Left lung (tissue), 4 donors: ENCODE measurements at regions not wholly inside any gene's neighbourhood (a gene's known extent, or its start where the extent isn't known, plus 50 kb on each side); places are given as distances from the start of the nearest gene placed in this dataset.
"Not testable (repeated sequence)": the region's sequence is repeated elsewhere in the genome, so short reads cannot be mapped to it uniquely, and the experiment has no call there.

Source experiments
- ATAC-seq: fragments of 200-7000 bp; cut with Tn5 transposase; one replicate; pipeline ENCODE4 v1.9.1; 2020; ENCODE audit warnings: moderate library complexity
- DNase-seq, 4 donors: peaks; one replicate each; pipeline ENCODE4 v3.0.0-alpha.2; 2013 to 2020
- H3K27ac ChIP-seq, 2 donors: fragments of 200-600 bp; sonication (generic) in 1 of 2; one replicate each; pipeline versions ENCODE4 v1.5.0 to v1.8.0; 2020 to 2021
- H3K27me3 ChIP-seq, 2 donors: fragments of 200-600 bp; sonication (generic) in 1 of 2; one replicate each; pipeline versions ENCODE4 v1.5.0 to v1.8.0; 2020 to 2021
- H3K36me3 ChIP-seq, 2 donors: fragments of 200-600 bp; sonication (generic) in 1 of 2; one replicate each; pipeline versions ENCODE4 v1.5.0 to v1.8.0; 2020 to 2021
- H3K4me1 ChIP-seq, 2 donors: fragments of 200-600 bp; one replicate each; pipeline ENCODE4 v1.8.0; 2021
- H3K4me3 ChIP-seq, 2 donors: fragments of 200-600 bp; sonication (generic) in 1 of 2; one replicate each; pipeline versions ENCODE4 v1.5.0 to v1.8.0; 2020 to 2021; ENCODE audit warnings: mild to moderate bottlenecking in 1 of 2
- H3K9me3 ChIP-seq, 2 donors: fragments of 200-600 bp; sonication (generic) in 1 of 2; one replicate each; pipeline versions ENCODE4 v1.5.0 to v1.8.0; 2020 to 2021
- intact Hi-C, 2 donors: fragments of 100-400 bp; cut with DNase I; formaldehyde crosslinking; loops; one replicate each; pipeline versions ENCODE4 v1.11.2 to v1.14.2; 2022
- donor health status: DM: no; HTN: yes; CAD: no.
- donor health status: DM: no; HTN: no; CAD: no.

DNA sequence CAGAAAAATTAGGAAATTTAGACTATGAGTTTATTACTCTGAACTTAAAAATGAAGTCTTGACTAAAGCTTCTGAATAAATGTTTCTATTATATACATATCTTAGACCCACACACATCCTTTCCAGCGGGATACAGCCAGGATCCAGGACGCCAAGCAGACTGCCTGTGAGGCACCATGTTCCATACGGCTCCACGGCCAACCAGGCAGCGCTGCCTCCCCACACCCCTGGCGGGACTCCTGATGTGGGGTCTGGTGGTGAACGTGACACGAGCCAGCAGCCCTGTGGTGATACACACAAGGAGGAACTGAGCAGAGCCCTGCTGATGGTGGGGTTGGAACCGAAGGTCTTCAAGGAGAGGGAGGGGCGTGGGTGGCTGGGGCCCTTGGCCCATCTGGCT, 59.8 kb upstream of the TNK2 start:
- H3K27ac ChIP-seq, intact Hi-C loops, H3K9me3 ChIP-seq, H3K27me3 ChIP-seq, H3K4me3 ChIP-seq, H3K4me1 ChIP-seq, ATAC-seq: not testable (repeated sequence)
- H3K36me3 ChIP-seq, result peaks cover 0 to 79% of the 10 kb centered on the region in 2 donors
- DNase-seq, result peak in 1 of 4 donors; percentile 78

DNA sequence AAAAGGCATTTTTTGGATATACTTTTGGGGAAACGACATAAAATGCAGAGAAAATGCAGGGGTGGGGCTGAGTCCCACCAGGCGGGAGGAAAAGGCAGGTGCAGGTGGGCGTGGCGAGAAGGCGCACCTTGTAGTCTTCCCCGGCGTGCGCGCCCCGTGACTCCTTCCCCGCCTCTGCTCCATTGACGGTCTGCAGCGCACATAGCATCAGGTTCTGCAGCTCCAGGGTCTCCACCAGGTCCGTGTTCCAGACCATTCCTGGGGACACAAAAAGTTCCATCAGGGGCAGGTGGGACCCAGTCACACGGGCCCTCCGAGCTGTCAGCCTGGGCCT, 59.0 kb upstream of the TNK2 start:
- H3K9me3 ChIP-seq, H3K27me3 ChIP-seq, DNase-seq, H3K4me1 ChIP-seq, H3K27ac ChIP-seq, intact Hi-C loops, ATAC-seq, H3K4me3 ChIP-seq: not testable (repeated sequence)
- H3K36me3 ChIP-seq, result peaks cover 0 to 81% of the 10 kb centered on the region in 2 donors

DNA sequence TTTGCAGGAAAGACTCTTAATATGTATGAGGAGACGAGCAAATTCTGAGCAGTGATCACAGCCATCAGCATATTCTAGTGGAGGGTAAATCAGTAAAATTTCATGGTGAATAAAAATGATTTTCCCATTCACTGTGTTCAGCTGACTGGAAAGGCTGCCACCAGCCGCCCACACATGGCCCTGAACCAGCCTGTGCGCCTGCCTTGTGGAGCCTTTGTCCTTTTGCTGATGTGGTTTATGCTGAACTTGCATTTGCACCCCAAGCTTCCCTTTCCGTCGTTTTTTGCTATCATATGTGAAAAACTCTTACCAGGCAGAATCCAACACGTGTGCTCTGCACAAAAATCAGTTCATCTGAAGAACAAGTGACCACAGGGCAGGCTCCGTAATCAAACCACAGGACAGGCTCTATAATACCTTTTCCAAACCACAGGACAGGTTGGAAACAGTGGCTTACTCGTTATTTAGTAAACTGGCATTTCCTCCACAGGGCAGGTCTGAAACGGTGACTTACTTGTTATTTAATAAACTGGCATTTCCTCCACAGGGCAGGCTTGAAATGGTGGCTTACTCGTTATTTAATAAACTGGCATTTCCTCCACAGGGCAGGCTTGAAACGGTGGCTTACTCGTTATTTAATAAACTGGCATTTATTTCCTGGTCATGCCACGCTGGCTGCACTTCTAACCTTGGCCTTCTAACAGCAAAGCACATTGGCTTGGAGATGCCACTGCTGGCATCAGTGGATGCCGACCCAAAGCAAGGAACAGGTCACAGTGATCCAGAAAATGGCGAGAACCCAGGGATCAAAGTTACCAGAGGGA, 58.4 kb upstream of the TNK2 start:
- H3K36me3 ChIP-seq, result peaks cover 0 to 78% of the 10 kb centered on the region in 2 donors
- H3K4me3 ChIP-seq, H3K9me3 ChIP-seq, DNase-seq, intact Hi-C loops, H3K27me3 ChIP-seq, H3K27ac ChIP-seq, H3K4me1 ChIP-seq: not testable (repeated sequence)
- peak; percentile 39 for ATAC-seq

DNA sequence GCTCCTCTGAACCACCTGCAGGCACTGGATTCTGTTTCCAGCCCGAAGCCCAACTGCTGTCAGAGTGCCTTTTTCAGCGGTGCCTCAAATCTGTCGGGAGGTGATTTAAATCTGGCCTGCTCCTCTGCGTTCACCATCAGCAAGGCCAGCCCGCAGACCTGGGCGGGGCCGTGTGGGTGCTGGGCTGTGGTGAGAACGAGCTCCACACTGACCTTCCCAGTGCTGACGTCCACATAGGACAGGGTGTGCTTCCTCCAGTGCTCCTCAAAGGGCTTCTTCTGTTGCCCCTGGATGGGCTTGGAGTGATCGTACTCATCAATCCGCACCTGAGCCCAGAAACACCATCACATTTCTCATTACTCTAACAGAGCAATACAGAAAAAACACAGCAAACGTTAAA, 56.9 kb upstream of the TNK2 start:
- intact Hi-C loops, H3K9me3 ChIP-seq, ATAC-seq, H3K4me3 ChIP-seq, H3K4me1 ChIP-seq, H3K27ac ChIP-seq, H3K27me3 ChIP-seq: not testable (repeated sequence)
- peak in 1 of 4 donors; percentile 23 for DNase-seq
- peaks cover 0 to 62% of the 10 kb centered on the region in 2 donors for H3K36me3 ChIP-seq

DNA sequence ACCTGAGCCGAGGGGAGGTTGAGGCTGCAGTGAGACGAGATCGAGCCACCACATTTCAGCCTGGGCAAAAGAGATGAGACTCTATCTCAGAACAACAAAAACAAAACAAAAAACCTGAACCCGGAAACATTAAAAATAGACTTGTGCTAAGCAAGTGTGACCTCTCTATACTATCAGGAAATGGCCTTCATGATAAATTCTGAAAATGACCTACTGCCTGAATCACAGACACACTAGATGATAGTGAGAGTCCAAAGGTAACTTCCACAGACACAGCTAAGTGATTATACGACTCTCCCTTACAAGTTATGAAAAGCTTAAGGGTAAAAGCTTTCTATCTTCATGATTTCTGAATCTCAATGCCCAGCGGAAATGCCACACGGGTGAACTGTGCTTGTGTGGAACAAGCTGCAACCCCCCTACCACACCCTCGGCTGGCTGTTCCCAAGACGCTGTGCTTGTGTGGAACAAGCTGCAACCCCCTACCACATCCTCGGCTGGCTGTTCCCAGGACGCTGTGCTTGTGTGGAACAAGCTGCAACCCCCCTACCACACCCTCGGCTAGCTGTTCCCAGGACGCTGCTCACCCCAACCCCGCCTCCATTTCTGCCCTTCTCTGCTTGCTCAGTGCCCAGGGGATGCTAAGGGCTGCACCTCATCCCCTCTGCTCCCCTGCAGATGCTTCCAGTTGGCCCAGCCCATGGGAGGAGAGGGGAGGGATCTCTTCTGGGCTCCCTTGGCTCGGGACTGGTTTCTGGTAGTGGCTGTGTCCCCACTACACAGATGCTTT, 56.2 kb upstream of the TNK2 start:
- H3K27me3 ChIP-seq, H3K27ac ChIP-seq, H3K4me3 ChIP-seq, H3K4me1 ChIP-seq, ATAC-seq, H3K9me3 ChIP-seq, intact Hi-C loops: not testable (repeated sequence)
- H3K36me3 ChIP-seq, result peaks cover 0 to 55% of the 10 kb centered on the region in 2 donors
- DNase-seq, result peak in 1 of 4 donors; percentile 42

DNA sequence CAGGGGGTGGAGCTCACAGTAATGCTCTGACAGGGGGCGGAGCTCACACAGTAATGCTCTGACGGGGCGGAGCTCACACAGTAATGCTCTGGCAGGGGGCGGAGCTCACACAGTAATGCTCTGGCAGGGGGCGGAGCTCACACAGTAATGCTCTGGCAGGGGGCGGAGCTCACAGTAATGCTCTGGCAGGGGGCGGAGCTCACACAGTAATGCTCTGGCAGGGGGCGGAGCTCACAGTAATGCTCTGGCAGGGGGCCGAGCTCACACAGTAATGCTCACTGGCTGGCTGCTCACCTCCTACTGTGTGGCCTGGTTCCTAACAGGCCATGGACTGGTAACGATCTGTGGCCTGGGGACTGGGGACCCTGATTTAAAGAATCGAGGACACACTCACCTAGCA, 53.9 kb upstream of the TNK2 start:
- ATAC-seq, H3K4me3 ChIP-seq, H3K27me3 ChIP-seq, H3K9me3 ChIP-seq, H3K27ac ChIP-seq, H3K4me1 ChIP-seq, intact Hi-C loops: not testable (repeated sequence)
- peak in 1 of 4 donors; percentile 24 for DNase-seq
- peaks cover 0 to 55% of the 10 kb centered on the region in 2 donors for H3K36me3 ChIP-seq

DNA sequence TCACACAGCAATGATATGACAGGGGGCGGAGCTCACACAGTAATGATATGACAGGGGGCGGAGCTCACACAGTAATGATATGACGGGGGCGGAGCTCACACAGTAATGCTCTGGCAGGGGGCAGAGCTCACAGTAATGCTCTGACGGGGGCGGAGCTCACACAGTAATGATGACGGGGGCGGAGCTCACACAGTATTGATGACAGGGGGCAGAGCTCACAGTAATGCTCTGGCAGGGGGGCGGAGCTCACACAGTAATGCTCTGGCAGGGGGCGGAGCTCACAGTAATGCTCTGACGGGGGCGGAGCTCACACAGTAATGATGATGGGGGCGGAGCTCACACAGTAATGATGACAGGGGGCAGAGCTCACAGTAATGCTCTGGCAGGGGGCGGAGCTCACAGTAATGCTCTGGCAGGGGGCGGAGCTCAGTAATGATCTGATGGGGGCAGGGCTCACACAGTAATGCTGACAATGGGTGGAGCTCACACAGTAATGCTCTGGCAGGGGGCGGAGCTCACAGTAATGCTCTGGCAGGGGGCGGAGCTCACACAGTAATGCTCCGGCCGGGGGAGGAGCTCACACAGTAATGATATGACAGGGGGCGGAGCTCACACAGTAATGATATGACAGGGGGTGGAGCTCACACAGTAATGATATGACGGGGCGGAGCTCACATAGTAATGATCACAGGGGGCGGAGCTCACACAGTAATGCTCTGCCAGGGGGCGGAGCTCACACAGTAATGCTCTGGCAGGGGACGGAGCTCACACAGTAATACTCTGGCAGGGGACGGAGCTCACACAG, 52.8 kb upstream of the TNK2 start:
- DNase-seq, result peak in 1 of 4 donors; percentile 28
- H3K9me3 ChIP-seq, H3K27ac ChIP-seq, intact Hi-C loops, H3K4me1 ChIP-seq, H3K27me3 ChIP-seq, ATAC-seq, H3K4me3 ChIP-seq: not testable (repeated sequence)
- H3K36me3 ChIP-seq, result peaks cover 0 to 47% of the 10 kb centered on the region in 2 donors

DNA sequence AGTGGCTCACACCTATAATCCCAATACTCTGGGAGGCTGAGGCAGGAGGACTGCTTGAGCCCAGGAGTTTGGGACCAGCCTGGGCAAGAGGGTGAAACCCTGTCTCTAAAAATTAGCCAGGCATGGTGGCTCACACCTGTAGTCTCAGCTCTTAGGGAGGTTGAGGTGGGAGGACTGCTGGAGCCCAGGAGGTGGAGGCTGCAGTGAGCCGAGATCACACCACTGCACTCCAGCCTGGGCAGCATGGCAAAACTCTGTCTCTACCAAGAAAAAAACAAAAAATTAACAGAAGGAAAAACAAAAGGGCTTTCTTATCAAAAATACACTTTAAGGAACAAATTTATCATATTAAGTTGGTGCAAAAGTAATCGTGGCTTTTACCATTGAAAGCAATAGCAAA, 51.8 kb upstream of the TNK2 start:
- intact Hi-C loops, H3K4me3 ChIP-seq, DNase-seq, ATAC-seq, H3K27ac ChIP-seq, H3K4me1 ChIP-seq, H3K9me3 ChIP-seq, H3K27me3 ChIP-seq: not testable (repeated sequence)
- peaks cover 0 to 37% of the 10 kb centered on the region in 2 donors for H3K36me3 ChIP-seq

DNA sequence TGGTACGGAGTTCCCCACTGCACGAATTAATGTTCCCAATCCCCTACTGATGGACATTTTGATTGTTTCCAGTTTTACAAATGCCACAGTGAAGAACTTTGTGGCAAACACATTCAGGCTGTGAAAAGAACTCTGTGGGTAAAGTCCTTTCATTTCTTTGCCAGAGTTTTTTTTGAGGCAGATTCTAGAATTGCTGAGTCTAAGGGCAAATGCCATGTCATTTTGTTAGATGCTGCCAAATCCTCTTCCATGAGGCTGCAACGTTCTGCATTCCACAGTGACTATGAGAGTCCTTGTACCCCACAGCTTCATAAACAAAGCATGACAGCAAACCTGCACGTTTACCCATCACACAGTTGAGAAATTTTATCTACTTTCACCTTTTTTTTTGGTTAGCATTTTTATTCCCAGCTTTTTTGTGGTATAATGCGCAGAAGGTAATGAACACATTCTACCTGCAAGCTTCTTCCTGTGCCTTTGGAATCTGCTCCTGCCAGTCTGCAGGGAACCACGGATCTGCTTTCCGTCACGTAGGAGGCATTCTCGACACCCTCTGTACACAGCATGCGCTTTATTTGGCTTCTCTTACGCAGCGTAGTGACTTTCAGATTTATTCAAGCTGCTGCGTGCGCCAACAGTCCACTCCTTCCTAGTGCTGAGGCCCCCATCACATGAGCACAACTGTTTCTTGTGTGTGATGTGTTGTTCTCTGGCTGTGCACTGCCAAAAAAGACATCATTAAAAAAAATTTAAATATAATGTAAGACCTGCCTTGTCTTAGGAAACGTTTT, 51.2 kb upstream of the TNK2 start:
- H3K9me3 ChIP-seq, DNase-seq, H3K27me3 ChIP-seq, H3K4me1 ChIP-seq, intact Hi-C loops, H3K4me3 ChIP-seq, H3K27ac ChIP-seq: not testable (repeated sequence)
- peak; percentile 9 for ATAC-seq
- H3K36me3 ChIP-seq, result peaks cover 0 to 31% of the 10 kb centered on the region in 2 donors

DNA sequence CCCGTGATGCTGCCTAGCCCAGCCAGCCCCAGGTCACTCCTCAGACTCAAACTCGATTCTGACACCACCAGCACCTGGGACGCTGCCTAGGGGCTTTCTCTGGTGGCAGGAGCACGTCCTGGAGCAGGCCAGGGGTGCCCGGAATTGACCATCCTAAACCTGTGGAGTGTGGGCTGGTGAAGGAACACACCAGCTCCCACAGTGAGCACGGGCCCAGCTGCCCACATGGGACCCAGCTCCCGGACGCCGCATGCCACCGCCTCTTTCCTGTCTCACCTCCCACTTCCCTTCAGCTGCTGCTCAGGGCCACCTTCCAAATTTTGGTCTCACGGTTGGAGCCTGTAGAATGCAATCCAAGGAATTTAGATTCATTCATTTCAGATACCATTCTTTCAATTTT, 50.4 kb upstream of the TNK2 start:
- H3K9me3 ChIP-seq, H3K4me3 ChIP-seq, DNase-seq, H3K4me1 ChIP-seq, H3K27ac ChIP-seq, intact Hi-C loops, ATAC-seq, H3K27me3 ChIP-seq: not testable (repeated sequence)
- H3K36me3 ChIP-seq, result peaks cover 0 to 26% of the 10 kb centered on the region in 2 donors
